Astrocyte (in vitro differentiated cells and primary cell): ENCODE measurements at regions not wholly inside any gene's neighbourhood (a gene's known extent, or its start where the extent isn't known, plus 50 kb on each side); places are given as distances from the start of the nearest gene placed in this dataset.

Experiments
- DNase-seq: peaks from one replicate; pipeline ENCODE4 v3.0.0-alpha.2; 2010; ENCODE audit warnings: low read depth
- FAIRE-seq: peaks from 2 replicates; lab custom pipeline; 2011; peaks lifted over from hg19 to GRCh38; lab: Jason Lieb, UNC
- H2AFZ ChIP-seq: 2 replicates; pipeline ENCODE4 v1.6.0; 2012; ENCODE audit warnings: low read depth, low read length, inconsistent platforms
- H3K27ac ChIP-seq: 2 replicates; pipeline ENCODE4 v1.5.1; 2011; ENCODE audit warnings: low read depth, low read length, inconsistent platforms
- H3K27me3 ChIP-seq: 2 replicates; pipeline ENCODE4 v1.6.0; 2011; ENCODE audit warnings: low read length, inconsistent platforms; ENCODE audit not compliant: insufficient read depth
- H3K36me3 ChIP-seq: 2 replicates; pipeline ENCODE4 v1.5.1; 2011; ENCODE audit warnings: low read length, inconsistent platforms; ENCODE audit not compliant: insufficient read depth
- H3K4me1 ChIP-seq: 2 replicates; pipeline ENCODE4 v1.5.1; 2011; ENCODE audit warnings: low read length, inconsistent platforms; ENCODE audit not compliant: insufficient read depth
- H3K4me2 ChIP-seq: 2 replicates; pipeline ENCODE4 v1.6.0; 2012; ENCODE audit warnings: low read length, inconsistent platforms
- H3K4me3 ChIP-seq: 2 replicates; pipeline ENCODE4 v1.5.1; 2011; ENCODE audit warnings: low read depth, mild to moderate bottlenecking, low read length, inconsistent platforms; ENCODE audit not compliant: insufficient read depth
- H3K79me2 ChIP-seq: 2 replicates; pipeline ENCODE4 v1.6.0; 2012; ENCODE audit warnings: mild to moderate bottlenecking, low read length, inconsistent platforms; ENCODE audit not compliant: insufficient read depth
- H3K9ac ChIP-seq: 2 replicates; pipeline ENCODE4 v1.6.0; 2012; ENCODE audit warnings: mild to moderate bottlenecking, low read length, inconsistent platforms
- H3K9me3 ChIP-seq: 2 replicates; pipeline ENCODE4 v1.5.1; 2012; ENCODE audit warnings: low read depth, mild to moderate bottlenecking, low read length, inconsistent platforms; ENCODE audit not compliant: insufficient read depth
- H4K20me1 ChIP-seq: 2 replicates; pipeline ENCODE4 v1.6.0; 2012; ENCODE audit warnings: low read length, inconsistent platforms; ENCODE audit not compliant: insufficient read depth
- H3K27ac Mint-ChIP-seq: one replicate; pipeline ENCODE4 v1.8.0; 2021; ENCODE audit warnings: mild to moderate bottlenecking, mixed read lengths; ENCODE audit not compliant: unreplicated experiment
- H3K27me3 Mint-ChIP-seq: one replicate; pipeline ENCODE4 v1.8.0; 2021; ENCODE audit warnings: low read depth, mixed read lengths; ENCODE audit not compliant: unreplicated experiment
- H3K36me3 Mint-ChIP-seq: one replicate; pipeline ENCODE4 v1.8.0; 2021; ENCODE audit warnings: low read depth, mixed read lengths; ENCODE audit not compliant: unreplicated experiment
- H3K4me1 Mint-ChIP-seq: one replicate; pipeline ENCODE4 v1.8.0; 2021; ENCODE audit warnings: low read depth, mixed read lengths; ENCODE audit not compliant: unreplicated experiment
- H3K4me3 Mint-ChIP-seq: one replicate; pipeline ENCODE4 v1.8.0; 2021; ENCODE audit warnings: mild to moderate bottlenecking, moderate library complexity, mixed read lengths; ENCODE audit not compliant: unreplicated experiment
- H3K9me3 Mint-ChIP-seq: one replicate; pipeline ENCODE4 v1.8.0; 2021; ENCODE audit warnings: mild to moderate bottlenecking, mixed read lengths; ENCODE audit not compliant: unreplicated experiment
- CTCF ChIP-seq: IDR thresholded peaks from 2 replicates; pipeline ENCODE4 v1.5.1; 2011; ENCODE audit warnings: low read depth, mild to moderate bottlenecking, inconsistent platforms, low read length, moderate library complexity; ENCODE audit not compliant: insufficient read depth
- EZH2 ChIP-seq: IDR thresholded peaks from 2 replicates; pipeline ENCODE4 v1.6.1; 2012; ENCODE audit warnings: mild to moderate bottlenecking, low read length, inconsistent platforms; ENCODE audit not compliant: insufficient read depth

DNA sequence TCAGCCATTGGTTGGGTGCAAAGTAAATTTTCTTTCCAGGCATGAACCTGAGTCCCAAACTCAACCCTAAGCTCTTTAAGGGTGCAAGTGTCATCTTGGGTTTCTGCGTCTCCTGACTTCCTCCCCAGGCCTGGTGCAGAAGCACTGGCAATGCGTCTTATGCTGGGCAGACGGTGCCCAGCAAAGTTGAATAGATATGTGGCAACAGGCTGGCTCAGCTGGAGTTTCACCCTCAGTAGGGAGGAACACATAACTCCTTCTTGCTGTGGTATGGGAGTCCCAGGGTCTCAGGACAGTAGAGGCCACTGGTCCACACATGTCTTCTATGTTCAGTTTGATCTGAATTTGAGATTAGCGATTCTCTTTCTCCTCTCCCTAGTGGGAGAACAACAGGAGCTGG lies 181.3 kb downstream of the RPS24 start:
- Histone ChIP-seq H3K9me3 (peaks cover 2% of the 10 kb centered on the region), H3K27me3 (peaks cover 19% of the 10 kb centered on the region), H3K4me2 (no peak overlapping the region), H3K4me3 (no peak overlapping the region), H3K79me2 (no peaks in the 10 kb centered on the region), H4K20me1 (no peaks in the 10 kb centered on the region), H3K4me1 (peaks cover 12% of the 10 kb centered on the region), H2AFZ (no peak overlapping the region), H3K36me3 (no peaks in the 10 kb centered on the region), H3K9ac (no peak overlapping the region), H3K27ac (no peak overlapping the region)
- Mint-ChIP-seq H3K27ac (no peak overlapping the region), H3K27me3 (peaks cover 63% of the 10 kb centered on the region), H3K4me3 (no peak overlapping the region), H3K4me1 (no peaks in the 10 kb centered on the region), H3K36me3 (peaks cover 2% of the 10 kb centered on the region), H3K9me3 (peaks cover 4% of the 10 kb centered on the region)
- TF ChIP-seq CTCF (no peak), EZH2 (no peak)
- FAIRE-seq, result no peak
- DNase-seq, result no peak

DNA sequence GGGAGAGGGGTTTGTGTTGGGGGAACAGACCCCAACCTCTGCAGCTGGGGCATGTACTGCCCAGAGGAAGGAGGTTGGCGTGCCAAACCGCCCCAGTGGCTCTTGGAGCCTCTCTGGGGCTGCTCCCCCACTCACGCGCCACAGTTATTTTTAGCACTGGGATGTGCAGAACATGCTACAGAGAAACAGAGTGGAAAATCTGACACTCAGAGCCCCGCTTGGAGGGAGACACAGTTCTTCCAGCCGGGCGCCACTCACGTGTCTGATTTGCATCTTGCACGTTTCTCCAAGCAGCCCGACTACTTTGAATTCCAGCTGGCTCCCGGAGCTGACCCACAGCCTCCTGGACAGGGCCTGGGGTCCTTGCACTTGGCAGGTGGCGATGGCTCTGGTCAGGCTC lies 182.0 kb downstream of the RPS24 start:
- no peak for TF ChIP-seq EZH2
- no peak for TF ChIP-seq CTCF
- H3K27me3 ChIP-seq, result peaks cover 19% of the 10 kb centered on the region
- Mint-ChIP-seq H3K36me3 (peaks cover 2% of the 10 kb centered on the region), H3K4me1 (no peaks in the 10 kb centered on the region), H3K4me3 (no peak overlapping the region), H3K27ac (no peak overlapping the region), H3K9me3 (peaks cover 11% of the 10 kb centered on the region), H3K27me3 (peaks cover 68% of the 10 kb centered on the region)
- no peaks in the 10 kb centered on the region for H3K36me3 ChIP-seq
- peaks cover 2% of the 10 kb centered on the region for H3K9me3 ChIP-seq
- no peak overlapping the region for H2AFZ ChIP-seq
- H4K20me1 ChIP-seq, result no peaks in the 10 kb centered on the region
- no peak overlapping the region for H3K4me3 ChIP-seq
- H3K79me2 ChIP-seq, result no peaks in the 10 kb centered on the region
- DNase-seq (peak; percentile 51), FAIRE-seq (no peak)
- no peak overlapping the region for H3K27ac ChIP-seq
- no peak overlapping the region for H3K9ac ChIP-seq
- no peak overlapping the region for H3K4me2 ChIP-seq
- peaks cover 12% of the 10 kb centered on the region for H3K4me1 ChIP-seq

- Mint-ChIP-seq H3K4me3 (no peak overlapping the region), H3K27ac (no peak overlapping the region), H3K27me3 (peaks cover 70% of the 10 kb centered on the region), H3K4me1 (no peaks in the 10 kb centered on the region), H3K36me3 (peaks cover 2% of the 10 kb centered on the region), H3K9me3 (peaks cover 11% of the 10 kb centered on the region)
- Histone ChIP-seq H2AFZ (no peak overlapping the region), H3K4me1 (peaks cover 7% of the 10 kb centered on the region), H4K20me1 (no peaks in the 10 kb centered on the region), H3K79me2 (no peaks in the 10 kb centered on the region), H3K27ac (no peak overlapping the region), H3K27me3 (peaks cover 19% of the 10 kb centered on the region), H3K36me3 (no peaks in the 10 kb centered on the region), H3K9me3 (peaks cover 2% of the 10 kb centered on the region), H3K9ac (no peak overlapping the region), H3K4me3 (no peak overlapping the region), H3K4me2 (no peak overlapping the region)
- FAIRE-seq (no peak), DNase-seq (no peak)
- TF ChIP-seq CTCF, result no peak
- no peak for TF ChIP-seq EZH2
These were observed 183.7 kb downstream of the RPS24 start for GRCh38 chr10:78217336-78217735.
